CD4-positive, alpha-beta T cell treated with Interleukin-10 for 1 hour (primary cell): ENCODE measurements at regions not wholly inside any gene's neighbourhood (a gene's known extent, or its start where the extent isn't known, plus 50 kb on each side); places are given as distances from the start of the nearest gene placed in this dataset.
A peak's percentile ranks its signal among the peaks of the same experiment; 100 is the strongest.
"Not testable (repeated sequence)": the region's sequence is repeated elsewhere in the genome, so short reads cannot be mapped to it uniquely, and the experiment has no call there.

Experiments
- DNase-seq: peaks from one replicate; pipeline ENCODE4 v3.0.0-alpha.2; 2020

GRCh38 chr3:193909387-193909786, 226.6 kb upstream of the HES1 start:
- no peak for DNase-seq

GRCh38 chr3:193910310-193910709, 225.6 kb upstream of the HES1 start:
- DNase-seq = no peak

- DNase-seq = no peak
Observed at GRCh38 chr3:193910886-193911738, 224.8 kb upstream of the HES1 start.

- DNase-seq = no peak
Observed at GRCh38 chr3:193911784-193912340, 224.1 kb upstream of the HES1 start.

GRCh38 chr3:193912621-193913178, 223.2 kb upstream of the HES1 start:
- DNase-seq = no peak

GRCh38 chr3:193914602-193915001, 221.3 kb upstream of the HES1 start:
- no peak for DNase-seq

GRCh38 chr3:193915099-193915498, 220.8 kb upstream of the HES1 start:
- no peak for DNase-seq

- no peak for DNase-seq
Observed at GRCh38 chr3:193915613-193916012, 220.3 kb upstream of the HES1 start.

- no peak for DNase-seq
Observed at GRCh38 chr3:193917158-193917557, 218.8 kb upstream of the HES1 start.

- DNase-seq = no peak
Observed at GRCh38 chr3:193921465-193921864, 214.5 kb upstream of the HES1 start.

GRCh38 chr3:193922034-193922774, 213.7 kb upstream of the HES1 start:
- no peak for DNase-seq

- not testable (repeated sequence) for DNase-seq
Observed at GRCh38 chr3:193923958-193924357, 212.0 kb upstream of the HES1 start.

GRCh38 chr3:193926071-193926470, 209.9 kb upstream of the HES1 start:
- DNase-seq = peak; percentile 3

- DNase-seq = not testable (repeated sequence)
Observed at GRCh38 chr3:193927413-193928206, 208.3 kb upstream of the HES1 start.

GRCh38 chr3:193928354-193929209, 207.4 kb upstream of the HES1 start:
- no peak for DNase-seq

GRCh38 chr3:193929373-193929772, 206.6 kb upstream of the HES1 start:
- no peak for DNase-seq

GRCh38 chr3:193929921-193930646, 205.9 kb upstream of the HES1 start:
- no peak for DNase-seq

GRCh38 chr3:193932136-193932535, 203.8 kb upstream of the HES1 start:
- DNase-seq = no peak

GRCh38 chr3:193932576-193932975, 203.4 kb upstream of the HES1 start:
- no peak for DNase-seq

GRCh38 chr3:193933451-193933850, 202.5 kb upstream of the HES1 start:
- no peak for DNase-seq

GRCh38 chr3:193935916-193936315, 200.0 kb upstream of the HES1 start:
- DNase-seq = no peak
